ENCODE measurements at regions not wholly inside any gene's neighbourhood (a gene's known extent, or its start where the extent isn't known, plus 50 kb on each side); places are given as distances from the start of the nearest gene placed in this dataset.
"Not testable (repeated sequence)": the region's sequence is repeated elsewhere in the genome, so short reads cannot be mapped to it uniquely, and the experiment has no call there.

DNA sequence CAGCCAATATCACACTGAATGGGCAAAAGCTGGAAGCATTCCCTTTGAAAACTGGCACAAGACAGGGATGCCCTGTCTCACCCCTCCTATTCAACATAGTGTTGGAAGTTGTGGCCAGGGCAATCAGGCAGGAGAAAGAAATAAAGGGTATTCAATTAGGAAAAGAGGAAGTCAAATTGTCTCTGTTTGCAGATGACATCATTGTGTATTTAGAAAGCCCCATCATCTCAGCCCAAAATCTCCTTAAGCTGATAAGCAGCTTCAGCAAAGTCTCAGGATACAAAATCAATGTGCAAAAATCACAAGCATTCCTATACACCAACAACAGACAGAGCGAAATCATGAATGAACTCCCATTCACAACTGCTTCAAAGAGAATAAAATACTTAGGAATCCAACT lies 223.2 kb downstream of the MEX3B start:
- DNase-seq (ENCODE audit: low read depth): not testable (repeated sequence)

DNA sequence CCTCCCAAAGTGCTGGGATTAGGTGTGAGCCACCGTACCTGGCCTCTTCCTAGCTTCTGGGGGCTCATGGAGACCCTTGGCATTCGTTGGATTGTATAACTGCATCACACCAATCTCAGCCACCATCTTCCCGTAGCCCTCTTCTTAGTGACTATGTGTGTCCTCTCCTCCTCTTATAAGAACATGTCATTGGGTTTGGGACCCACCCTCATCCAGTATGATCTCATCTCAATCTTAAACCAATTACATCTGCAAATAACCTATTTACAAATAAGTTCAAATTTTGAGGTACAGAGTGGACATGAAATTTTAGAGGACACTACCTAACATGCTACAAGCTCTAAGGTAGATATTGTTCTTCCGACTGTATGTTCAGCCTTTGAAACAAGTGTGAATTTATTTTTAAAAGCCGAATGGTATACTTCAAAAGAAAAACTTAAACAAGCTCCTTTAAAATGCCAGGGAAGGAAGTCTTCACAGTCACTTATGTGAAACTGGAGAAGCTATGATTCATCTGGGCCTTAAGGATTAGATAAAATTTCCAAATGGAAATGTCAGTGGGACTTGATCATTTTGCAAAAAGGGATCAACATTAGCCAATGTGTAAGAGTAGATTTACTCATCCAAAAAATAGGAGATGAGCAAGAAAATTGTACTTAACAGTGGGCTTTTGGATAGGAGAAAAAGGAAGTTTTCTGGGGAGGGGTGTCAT lies 225.7 kb downstream of the MEX3B start:
- no peak for DNase-seq (ENCODE audit: low read depth)

DNA sequence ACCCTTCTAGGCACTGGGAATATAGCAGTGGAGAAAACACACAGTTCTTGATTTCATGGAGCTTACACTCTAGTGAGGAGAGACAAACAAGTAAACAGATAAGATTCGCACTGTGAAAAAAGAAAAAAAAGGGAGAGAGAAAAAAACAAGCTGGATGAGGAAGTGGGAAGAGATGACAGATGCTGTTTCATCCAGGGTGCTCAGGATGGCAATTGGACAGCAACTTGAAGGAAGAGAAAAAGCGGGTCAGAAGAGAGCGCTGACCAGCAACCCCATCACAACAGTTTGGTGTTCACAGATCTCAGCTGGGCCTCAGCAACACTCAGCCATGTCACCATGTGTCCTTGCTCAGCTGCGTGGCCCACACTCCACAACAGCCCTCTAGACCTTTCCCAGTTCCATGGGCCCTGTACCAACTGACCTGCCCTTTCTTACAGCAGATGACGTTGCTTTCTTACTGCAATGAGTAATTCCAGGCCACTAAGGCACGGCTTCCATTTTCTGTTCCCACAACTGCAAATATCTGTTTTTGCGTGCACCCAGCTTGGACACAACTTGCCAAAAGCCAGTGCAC lies 230.8 kb downstream of the MEX3B start:
- DNase-seq (ENCODE audit: low read depth): no peak

DNA sequence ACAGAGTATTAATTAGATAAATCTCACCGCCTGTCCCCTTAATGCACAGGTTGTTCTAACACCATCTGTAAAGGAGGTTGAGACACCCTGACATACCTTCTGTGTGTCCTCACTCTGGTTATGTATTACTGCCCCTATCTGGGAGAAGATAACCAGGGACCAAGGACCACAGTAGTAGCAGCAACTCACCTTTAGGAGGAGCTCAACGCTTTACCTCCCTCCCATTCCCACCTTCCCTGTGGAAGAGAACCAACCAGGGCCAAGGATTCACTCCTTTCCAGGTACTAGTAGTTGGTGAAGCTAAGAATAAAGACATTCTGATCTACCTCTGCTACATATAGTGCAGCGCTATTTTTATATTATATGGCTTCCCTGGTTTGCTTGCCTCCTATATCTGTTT lies 232.6 kb downstream of the MEX3B start:
- no peak for DNase-seq (ENCODE audit: low read depth)

DNA sequence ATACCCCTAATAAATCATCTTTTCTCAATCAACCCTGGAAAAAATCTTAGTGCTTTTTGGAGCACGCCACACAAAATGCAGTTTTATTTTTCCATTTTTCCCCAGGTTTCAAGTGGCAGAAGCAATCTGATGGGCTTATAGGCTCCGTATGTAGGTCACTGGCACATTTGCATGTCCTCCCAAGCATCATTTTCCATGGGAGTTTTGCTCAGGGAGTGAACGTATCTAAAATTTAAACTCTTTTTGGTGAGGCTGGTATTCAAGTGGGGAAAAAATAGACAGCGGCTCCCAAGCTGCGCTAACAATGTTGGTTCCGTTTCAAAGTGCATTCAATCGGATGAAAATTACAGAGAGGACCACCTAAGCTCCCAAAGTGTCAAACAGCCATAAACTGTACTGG lies 233.4 kb downstream of the MEX3B start:
- DNase-seq (ENCODE audit: low read depth): no peak

DNA sequence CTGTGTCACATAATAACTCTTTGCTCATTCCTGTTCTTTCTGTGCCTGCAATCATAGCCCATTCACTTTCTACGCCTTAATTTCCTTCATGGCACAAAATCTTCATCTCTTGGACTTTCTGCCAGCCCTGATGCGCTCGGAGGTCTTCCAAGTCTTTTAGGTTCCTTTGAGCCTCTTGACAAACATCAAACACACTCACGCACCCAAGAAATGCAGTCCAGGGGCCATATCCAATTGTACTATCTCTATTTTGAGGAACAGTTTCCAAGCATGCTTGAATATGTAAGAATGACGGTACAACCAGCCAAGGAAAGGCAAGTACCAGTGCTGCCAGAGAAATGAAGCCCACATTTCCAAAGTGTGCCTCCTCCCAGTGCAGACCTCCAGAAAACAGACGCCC lies 234.1 kb downstream of the MEX3B start:
- no peak for DNase-seq (ENCODE audit: low read depth)

DNA sequence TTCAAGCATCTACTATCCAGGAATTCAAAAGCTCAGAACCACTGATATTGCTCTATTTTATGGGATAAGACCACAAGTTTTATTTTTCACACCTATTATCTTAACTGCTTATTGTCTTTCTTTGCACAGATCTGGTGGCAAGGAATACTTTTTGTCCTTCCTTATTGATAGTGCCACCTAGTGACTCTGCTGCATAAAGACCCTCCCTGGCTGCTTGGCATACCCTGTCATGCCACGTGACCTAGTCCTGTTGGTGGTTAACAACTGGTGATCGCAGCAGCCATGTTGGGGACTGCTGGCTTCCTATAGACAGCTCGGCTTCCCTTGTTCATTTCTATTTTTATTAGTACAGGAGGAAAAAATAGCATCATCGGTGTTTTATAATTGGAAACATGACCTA lies 236.3 kb downstream of the MEX3B start:
- peak; percentile 4 for DNase-seq (ENCODE audit: low read depth)

DNA sequence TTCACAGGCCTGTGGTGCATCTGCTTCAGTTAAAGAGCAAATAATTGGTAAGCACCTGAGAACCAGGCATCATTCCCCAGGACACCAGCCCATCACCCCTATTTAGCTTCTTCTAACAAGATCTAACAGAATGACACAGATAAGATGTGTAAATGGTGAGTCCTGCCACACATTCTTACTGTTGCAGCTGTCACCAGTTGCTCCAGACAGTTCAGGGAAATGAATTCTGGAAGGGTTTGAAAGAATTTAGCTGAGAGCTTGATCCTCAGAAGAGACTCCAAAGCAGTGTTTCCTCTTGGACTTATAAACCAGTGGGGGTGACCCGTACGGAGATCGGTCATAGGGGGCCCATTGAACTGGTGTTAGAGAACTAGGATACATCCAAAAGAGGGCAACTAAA lies 238.0 kb downstream of the MEX3B start:
- no peak for DNase-seq (ENCODE audit: low read depth)

DNA sequence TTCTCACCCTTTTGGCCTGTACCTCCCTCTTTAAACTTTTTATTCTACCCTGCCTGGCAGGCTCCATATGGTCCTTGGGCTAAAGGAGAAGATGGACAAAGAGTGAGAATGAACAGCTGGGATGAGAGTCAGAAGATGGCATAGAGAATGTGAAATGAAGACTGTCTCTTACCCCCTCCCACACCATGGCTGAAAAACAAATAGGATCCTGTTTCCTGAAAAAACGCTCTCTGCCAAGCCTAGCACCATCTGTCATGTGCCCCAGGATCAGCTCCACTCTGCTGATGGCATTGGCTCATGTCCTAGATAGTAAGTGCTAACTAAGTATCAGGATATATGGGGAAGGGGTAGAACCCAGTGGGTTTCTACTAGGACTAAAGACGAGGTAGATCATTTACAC lies 238.6 kb downstream of the MEX3B start:
- no peak for DNase-seq (ENCODE audit: low read depth)

DNA sequence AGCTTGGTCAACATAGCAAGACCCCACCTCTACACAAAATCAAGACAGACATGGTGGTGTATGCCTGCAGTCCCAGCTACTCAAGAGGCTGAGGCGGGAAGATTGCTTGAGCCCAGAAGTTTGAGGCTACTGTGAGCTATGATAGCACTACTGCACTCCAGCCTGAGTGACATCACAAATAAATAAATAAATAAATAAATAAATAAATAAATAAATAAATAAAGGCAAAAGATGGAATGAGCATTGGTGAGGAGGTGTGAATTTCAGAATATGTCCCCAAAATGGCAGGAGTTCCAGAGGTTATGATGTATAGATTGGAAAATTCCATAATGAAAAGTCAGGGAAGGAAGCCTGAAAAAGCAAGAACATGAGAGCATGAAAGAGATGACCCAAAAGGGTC lies 249.9 kb downstream of the MEX3B start:
- DNase-seq (ENCODE audit: low read depth): no peak

DNA sequence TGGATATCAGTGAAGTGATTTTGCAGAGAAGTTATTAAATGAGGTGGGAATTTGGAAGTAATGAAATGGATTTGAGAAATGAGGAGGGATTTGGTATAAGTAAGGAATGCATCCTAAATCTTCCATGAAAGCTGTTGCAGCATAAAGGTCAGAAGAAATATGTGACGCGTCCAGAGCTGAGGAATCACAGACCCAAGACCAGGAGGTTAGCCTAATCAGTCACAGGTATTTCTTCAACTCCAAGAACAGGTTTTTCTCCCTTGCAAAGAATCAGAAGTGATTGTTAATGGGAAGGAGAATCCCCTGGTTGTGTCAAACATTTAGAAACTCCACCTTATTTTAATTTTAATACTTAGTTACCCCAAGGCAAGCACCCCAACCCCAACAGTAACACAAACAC lies 253.2 kb downstream of the MEX3B start:
- DNase-seq (ENCODE audit: low read depth): no peak

DNA sequence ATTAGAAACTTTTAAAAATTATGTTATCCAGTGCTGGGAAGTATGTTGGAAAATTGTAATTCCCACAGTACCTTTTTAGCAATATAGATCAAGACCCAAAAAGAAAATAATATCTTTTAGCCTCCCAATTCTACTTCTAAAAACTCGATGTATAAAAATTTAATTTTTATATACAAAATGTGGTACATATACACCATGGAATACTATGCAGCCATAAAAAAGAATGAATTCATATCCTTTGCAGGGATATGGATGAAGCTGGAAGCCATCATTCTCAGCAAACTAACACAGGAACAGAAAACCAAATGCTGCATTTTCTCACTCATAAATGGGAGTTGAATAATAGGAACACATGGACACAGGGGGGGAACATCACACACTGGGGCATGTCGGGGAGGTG lies 254.5 kb downstream of the MEX3B start:
- DNase-seq (ENCODE audit: low read depth): not testable (repeated sequence)

DNA sequence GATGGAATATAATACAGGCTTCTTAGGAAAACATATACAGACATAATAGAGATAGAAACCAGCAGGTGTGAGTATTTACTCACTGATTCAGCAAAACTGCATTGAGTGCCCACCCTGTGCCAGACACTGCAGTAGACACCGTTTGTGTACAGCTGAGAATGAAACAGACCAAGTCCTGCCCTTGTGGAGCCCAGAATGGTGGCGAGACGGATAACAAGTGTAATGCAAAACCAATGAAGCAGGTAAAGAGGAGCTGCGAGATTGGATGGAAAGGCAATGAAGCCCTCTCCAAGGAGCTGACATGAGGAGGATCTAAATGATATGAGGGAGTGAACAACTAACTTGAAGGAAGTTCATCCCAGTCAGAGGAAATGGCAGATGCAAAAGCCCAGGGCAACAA lies 256.4 kb downstream of the MEX3B start:
- DNase-seq (ENCODE audit: low read depth): no peak

DNA sequence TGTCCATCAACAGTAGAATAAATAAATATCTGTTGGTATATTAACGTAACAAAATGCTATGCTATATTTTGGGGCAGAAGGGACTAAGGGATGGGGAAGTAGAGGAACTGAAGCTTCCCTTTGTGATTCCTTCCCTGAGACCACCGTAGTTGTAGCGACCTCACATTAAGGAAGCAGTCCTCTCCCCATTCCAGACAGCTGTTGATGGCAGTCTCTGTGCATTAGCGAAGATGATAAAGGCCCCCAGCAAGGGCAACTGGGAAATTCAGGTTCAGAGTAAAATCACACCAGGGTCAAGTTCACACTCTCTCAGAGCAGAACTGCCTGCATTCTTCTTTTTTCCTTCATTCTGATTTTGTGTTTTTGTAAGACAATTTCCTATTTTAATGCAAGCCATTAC lies 259.0 kb downstream of the MEX3B start:
- no peak for DNase-seq (ENCODE audit: low read depth)

DNA sequence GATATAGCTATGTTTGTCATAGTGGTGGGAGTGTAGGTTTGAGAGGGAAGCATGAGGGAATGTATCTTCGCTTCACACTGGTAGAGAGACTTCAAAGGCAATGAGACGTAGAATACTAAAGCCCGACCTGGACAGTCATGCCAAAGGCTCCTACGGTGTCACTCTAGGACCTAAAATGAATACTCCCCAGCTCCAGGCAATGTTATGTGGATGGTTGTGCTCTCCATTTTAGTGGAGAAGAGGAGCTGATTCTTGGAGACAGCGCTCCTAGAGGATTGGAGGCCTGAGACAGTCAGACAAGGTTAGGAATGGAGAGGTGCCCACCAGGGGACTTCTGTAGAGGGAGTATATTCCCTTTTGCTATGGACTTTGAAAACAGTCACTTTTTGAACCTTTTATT lies 260.1 kb downstream of the MEX3B start:
- no peak for DNase-seq (ENCODE audit: low read depth)

DNA sequence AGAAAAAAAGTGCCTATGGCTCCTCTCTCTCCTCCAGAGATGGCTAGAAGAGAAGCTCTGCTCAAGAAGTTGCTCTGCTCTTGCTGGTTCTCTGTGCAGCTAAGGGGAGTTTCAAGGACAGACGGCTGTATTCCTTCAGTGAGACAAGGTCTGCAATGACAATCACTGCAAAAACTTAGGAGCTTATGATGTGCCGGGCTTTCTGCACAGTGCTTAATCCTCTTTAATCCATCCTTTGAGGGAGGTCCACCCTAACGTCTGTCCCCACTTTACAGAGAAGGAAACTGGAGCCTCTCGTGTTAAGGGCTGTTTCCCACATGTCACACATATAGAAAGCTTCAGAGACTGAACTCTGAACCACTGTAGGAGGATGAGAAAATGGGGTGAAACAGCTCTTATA lies 260.6 kb downstream of the MEX3B start:
- no peak for DNase-seq (ENCODE audit: low read depth)

DNA sequence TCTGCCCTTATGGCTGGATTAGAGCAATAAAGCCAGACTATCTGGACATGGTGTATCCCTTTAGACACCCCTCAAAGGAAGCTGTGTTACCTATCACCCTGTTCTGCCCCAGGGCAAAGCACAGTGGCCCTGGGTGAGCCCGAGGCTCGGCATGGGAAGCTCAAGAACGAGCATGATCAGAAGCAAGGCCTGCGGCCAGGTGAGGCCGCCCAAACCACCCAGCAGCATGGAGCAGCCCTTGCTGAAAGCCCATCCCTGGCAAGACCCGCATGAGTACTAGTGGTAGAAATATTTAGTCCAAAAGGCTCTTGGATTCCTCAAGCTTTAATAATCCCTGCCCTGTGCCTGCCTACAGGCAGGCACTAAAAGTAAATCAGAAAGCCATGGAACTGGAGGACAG lies 261.1 kb downstream of the MEX3B start:
- no peak for DNase-seq (ENCODE audit: low read depth)

DNA sequence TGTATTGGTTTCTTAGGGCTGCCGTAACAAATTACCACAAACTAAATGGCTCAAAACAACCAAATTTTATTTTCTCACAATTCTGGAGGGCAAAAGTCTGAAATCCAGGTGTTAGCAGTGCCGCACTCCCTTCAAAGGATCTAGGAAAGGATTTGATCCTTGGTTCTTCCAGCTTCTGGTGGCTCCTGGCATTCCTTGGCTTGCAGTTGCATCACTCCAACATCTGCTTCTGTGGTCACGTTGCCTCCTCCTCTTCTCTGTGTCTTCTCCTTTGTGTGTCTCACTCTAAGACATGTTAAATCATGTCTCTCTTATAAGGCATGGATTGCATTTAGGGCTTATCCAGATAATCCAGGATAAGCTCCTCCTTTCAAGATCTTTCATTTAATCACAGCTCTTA lies 262.2 kb downstream of the MEX3B start:
- DNase-seq (ENCODE audit: low read depth): no peak

DNA sequence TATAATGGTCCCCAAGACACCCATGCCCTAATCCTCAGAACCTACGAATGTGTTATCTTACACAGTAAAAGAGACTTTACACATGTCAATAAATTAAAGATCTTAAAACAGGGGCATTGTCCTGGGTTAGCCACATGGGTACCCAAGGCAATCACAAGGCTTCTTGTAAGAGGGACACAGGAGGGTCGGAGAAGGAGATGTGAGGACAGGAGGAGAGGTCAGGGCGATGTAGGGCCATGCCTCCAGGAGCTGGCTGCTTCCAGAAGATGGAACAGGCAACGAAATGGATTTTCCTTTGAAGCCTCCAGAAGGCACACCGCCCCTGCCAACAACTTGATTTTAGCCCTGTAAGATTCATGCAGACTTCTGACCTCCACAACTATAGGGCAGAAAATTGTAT lies 262.7 kb downstream of the MEX3B start:
- DNase-seq (ENCODE audit: low read depth): no peak

DNA sequence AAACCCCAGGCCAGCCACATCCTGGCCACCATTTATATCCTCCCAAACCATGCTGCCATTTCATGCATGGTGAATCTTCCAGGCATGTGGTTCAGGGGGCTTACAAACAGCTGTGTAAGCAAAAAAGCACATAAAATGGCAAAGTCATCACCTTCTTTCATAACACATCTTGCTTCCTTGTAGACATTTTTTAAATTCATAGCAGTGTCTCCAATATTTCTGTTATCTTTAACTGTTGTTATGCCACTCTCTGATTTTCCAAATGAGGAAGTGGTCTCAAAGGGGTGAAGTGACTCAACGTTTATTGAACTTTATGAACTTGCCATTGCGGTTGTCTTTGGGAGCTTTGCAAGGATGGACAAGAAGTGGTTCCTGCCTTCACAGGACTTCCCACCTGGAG lies 264.4 kb downstream of the MEX3B start:
- no peak for DNase-seq (ENCODE audit: low read depth)

DNA sequence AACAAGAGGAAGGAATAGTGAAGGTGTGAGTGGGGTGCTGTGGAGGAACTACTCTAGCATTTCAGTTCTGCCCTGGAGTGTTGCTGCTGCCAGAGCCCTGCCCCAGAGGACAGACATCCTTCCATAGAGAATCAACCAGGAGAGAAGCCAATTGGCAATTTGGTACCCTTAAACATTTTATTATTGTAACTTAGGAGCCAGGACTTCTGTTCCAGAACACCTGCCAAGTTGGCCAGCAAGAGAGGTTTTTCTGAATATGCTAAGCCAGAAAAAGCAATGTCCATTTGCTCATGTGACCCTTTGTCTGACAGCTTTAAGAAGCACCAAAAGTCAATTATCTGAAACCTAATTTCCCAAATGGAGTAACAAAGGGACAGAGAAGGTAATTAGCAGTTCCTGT lies 264.9 kb downstream of the MEX3B start:
- DNase-seq (ENCODE audit: low read depth): no peak

DNA sequence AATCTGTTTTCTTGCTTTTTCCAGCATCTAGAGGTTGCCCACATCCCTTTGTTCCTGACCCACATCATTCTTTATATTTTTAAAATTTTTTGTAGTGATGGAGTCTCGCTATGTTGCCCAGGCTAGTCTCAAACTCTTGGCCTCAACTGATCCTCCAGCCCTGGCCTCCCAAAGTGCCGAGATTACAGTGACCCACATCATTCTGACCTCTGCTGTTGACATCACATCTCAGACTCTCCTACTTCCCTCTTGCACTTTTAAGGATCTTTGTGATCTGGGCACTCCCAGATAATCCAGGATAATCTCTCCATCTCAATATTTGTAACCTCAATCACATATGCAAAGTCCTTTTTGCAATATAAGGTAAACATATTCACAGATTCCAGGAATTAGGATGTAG lies 266.6 kb downstream of the MEX3B start:
- no peak for DNase-seq (ENCODE audit: low read depth)

DNA sequence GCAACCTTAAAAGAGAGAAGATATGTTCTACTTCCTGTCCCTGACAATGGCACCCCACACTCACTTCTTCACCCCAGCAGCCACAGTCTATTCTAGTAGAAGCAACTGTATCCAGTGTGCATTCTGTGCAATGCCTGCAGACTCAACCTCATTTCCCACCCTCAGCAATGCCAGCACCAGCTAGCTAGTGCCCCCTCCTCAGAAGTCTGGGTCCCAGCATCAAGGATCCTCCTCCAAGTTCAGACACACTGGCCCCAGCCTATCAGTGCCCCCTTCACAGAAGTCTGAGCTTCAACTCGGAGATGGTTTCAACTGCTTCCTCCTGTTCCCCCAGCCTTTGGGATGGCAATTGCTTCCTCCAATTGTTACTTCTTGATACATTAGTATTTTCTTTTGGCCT lies 268.3 kb downstream of the MEX3B start:
- no peak for DNase-seq (ENCODE audit: low read depth)

DNA sequence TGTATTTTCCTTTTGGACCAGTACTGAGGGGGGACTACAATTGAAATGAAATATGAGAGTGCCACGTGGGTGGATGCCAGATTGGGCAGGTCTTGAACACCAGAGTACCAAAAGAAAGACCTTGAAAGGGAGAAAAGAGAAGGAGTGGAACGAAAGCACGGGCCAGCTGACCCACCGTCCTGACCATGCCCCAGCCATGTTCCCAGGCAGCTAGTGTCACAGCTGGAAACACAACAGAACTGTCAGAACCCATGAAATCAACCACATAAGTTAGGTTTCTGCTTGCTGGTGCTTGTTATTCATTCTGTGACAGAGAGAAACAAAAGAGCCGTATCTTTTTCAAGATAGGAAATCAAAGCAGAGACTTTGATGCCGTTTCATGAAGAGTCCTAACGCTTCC lies 268.8 kb downstream of the MEX3B start:
- no peak for DNase-seq (ENCODE audit: low read depth)
